ENCODE measurements at regions not wholly inside any gene's neighbourhood (a gene's known extent, or its start where the extent isn't known, plus 50 kb on each side); places are given as distances from the start of the nearest gene placed in this dataset.

GRCh38 chr12:118870551-118870950 is 110.8 kb upstream of the SRRM4 start:
- no peak for DNase-seq

GRCh38 chr12:118874698-118875548 is 106.4 kb upstream of the SRRM4 start:
- no peak for DNase-seq

GRCh38 chr12:118880720-118881493 is 100.4 kb upstream of the SRRM4 start:
- no peak for DNase-seq

- DNase-seq = no peak
Measured at GRCh38 chr12:118884226-118884625, 97.1 kb upstream of the SRRM4 start.

GRCh38 chr12:118900993-118901392 is 80.3 kb upstream of the SRRM4 start:
- DNase-seq = no peak

- DNase-seq = no peak
Measured at GRCh38 chr12:118908811-118909210, 72.5 kb upstream of the SRRM4 start.

GRCh38 chr12:118912697-118913270 is 68.6 kb upstream of the SRRM4 start:
- no peak for DNase-seq

- DNase-seq = no peak
Measured at GRCh38 chr12:118921761-118922160, 59.6 kb upstream of the SRRM4 start.

GRCh38 chr12:118922405-118922804 is 58.9 kb upstream of the SRRM4 start:
- DNase-seq = no peak

- no peak for DNase-seq
Measured at GRCh38 chr12:118925407-118925806, 55.9 kb upstream of the SRRM4 start.

GRCh38 chr12:118925826-118926225 is 55.5 kb upstream of the SRRM4 start:
- DNase-seq = no peak
